Renal cortex interstitium (tissue), 11 donors: ENCODE measurements at regions not wholly inside any gene's neighbourhood (a gene's known extent, or its start where the extent isn't known, plus 50 kb on each side); places are given as distances from the start of the nearest gene placed in this dataset.

Source experiments
- DNase-seq, 11 donors: peaks; one replicate each; pipeline ENCODE4 v3.0.0-alpha.2; 2013; ENCODE audit warnings: low read depth in 9 of 11, low spot score in 4 of 11; ENCODE audit errors: extremely low read depth in 1 of 11

- no peak for DNase-seq
Observed at GRCh38 chr7:79909176-79909575, 225.5 kb upstream of the GNAI1 start.

GRCh38 chr7:79897166-79897565, 237.5 kb upstream of the GNAI1 start:
- no peak for DNase-seq

- no peak for DNase-seq
Observed at GRCh38 chr7:79893991-79894390, 240.6 kb upstream of the GNAI1 start.

GRCh38 chr7:79882922-79883321, 251.7 kb upstream of the GNAI1 start:
- no peak for DNase-seq

- DNase-seq: peak in 2 of 11 donors; percentile 6 to 10
Observed at GRCh38 chr7:79880312-79880711, 254.3 kb upstream of the GNAI1 start.

- no peak for DNase-seq
Observed at GRCh38 chr7:79877874-79878465, 256.7 kb upstream of the GNAI1 start.

GRCh38 chr7:79876848-79877252, 257.8 kb upstream of the GNAI1 start:
- no peak for DNase-seq

- DNase-seq: no peak
Observed at GRCh38 chr7:79874797-79875196, 259.8 kb upstream of the GNAI1 start.

- peak in 6 of 11 donors; percentile 4 to 62 (median 18) for DNase-seq
Observed at GRCh38 chr7:79872176-79872575, 262.5 kb upstream of the GNAI1 start.

GRCh38 chr7:79868010-79868409, 266.6 kb upstream of the GNAI1 start:
- DNase-seq: no peak

- no peak for DNase-seq
Observed at GRCh38 chr7:79862447-79863210, 272.0 kb upstream of the GNAI1 start.

GRCh38 chr7:79855172-79855571, 279.5 kb upstream of the GNAI1 start:
- no peak for DNase-seq

GRCh38 chr7:79854621-79855020, 280.0 kb upstream of the GNAI1 start:
- no peak for DNase-seq

- DNase-seq: no peak
Observed at GRCh38 chr7:79837915-79838314, 296.7 kb upstream of the GNAI1 start.

- no peak for DNase-seq
Observed at GRCh38 chr7:79833616-79834015, 301.0 kb upstream of the GNAI1 start.

- DNase-seq: no peak
Observed at GRCh38 chr7:79828866-79829265, 305.8 kb upstream of the GNAI1 start.

- DNase-seq: no peak
Observed at GRCh38 chr7:79823246-79823951, 311.2 kb upstream of the GNAI1 start.

GRCh38 chr7:79822620-79823240, 311.9 kb upstream of the GNAI1 start:
- no peak for DNase-seq

- peak; percentile 20 to 57 (median 26) for DNase-seq
Observed at GRCh38 chr7:79820387-79820786, 314.2 kb upstream of the GNAI1 start.

GRCh38 chr7:79810916-79811315, 323.7 kb upstream of the GNAI1 start:
- DNase-seq: peak in 3 of 11 donors; percentile 12 to 21 (median 20)
